ENCODE measurements at regions not wholly inside any gene's neighbourhood (a gene's known extent, or its start where the extent isn't known, plus 50 kb on each side); places are given as distances from the start of the nearest gene placed in this dataset.

DNA sequence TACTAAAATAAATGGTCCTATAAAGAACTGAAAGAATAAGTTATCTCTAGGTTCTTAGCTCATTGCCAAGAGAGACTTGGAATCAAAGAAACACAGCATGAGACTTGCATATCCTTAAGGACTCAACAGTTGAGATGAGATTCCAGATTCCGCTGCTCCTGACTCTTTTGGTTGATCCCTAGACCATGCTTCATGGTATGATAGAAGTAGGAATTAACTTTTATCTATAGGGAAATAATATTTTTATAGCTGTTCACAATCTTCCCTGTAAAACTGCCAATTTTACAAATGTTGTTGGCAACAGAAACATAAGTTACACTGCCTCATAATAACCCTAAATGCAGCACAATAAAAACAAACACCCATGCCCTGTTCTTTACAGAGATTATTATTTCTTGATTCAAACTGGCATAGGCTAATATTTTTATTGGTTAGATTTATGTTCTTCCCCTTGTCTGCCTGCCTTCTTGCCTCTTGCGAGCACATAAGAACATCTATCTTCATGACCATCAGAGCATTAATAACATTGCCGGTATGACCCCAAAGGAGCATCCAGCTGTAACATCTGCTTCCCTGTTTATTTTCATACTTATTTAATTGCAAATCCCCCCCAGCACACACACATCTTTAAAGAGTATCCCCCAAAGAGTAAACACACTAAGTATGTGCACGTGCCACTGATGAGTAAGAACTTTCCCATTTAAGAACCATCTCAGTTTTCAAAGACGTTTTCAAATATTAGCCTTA lies 735.7 kb upstream of the SLC8A1 start:
- DNase-seq (ENCODE audit: low spot score), result no peak
- TF ChIP-seq, protein P1, sequence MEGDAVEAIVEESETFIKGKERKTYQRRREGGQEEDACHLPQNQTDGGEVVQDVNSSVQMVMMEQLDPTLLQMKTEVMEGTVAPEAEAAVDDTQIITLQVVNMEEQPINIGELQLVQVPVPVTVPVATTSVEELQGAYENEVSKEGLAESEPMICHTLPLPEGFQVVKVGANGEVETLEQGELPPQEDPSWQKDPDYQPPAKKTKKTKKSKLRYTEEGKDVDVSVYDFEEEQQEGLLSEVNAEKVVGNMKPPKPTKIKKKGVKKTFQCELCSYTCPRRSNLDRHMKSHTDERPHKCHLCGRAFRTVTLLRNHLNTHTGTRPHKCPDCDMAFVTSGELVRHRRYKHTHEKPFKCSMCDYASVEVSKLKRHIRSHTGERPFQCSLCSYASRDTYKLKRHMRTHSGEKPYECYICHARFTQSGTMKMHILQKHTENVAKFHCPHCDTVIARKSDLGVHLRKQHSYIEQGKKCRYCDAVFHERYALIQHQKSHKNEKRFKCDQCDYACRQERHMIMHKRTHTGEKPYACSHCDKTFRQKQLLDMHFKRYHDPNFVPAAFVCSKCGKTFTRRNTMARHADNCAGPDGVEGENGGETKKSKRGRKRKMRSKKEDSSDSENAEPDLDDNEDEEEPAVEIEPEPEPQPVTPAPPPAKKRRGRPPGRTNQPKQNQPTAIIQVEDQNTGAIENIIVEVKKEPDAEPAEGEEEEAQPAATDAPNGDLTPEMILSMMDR (IDR thresholded peaks at IDR 0.05; ENCODE audit: borderline replicate concordance, control extremely low read depth, extremely low read depth, insufficient read depth, missing control alignments), result no peak
- in situ Hi-C loops (cut with MboI; ENCODE audit: low sequenced_read_pairs, unreplicated experiment), result no loop called here

DNA sequence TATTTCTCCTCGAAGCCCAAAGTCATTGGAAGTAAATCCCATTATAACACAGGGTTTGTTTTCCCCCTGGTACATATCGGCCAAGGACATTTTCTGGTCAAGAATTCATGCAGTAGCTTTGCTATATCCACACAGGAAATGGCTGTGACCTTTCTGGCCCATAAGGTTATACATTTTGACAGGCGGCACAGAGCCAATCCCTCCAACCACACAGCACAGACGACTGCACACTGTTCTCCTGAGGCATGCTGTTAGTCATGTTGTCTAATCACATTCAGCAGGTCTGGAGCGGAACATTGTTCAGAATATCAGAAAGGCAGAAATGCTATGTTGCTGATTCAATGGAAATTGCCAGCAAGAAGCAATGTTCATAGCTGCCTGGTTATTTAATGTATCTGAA lies 742.3 kb upstream of the SLC8A1 start:
- in situ Hi-C loops (cut with MboI; ENCODE audit: low sequenced_read_pairs, unreplicated experiment), result no loop called here
- TF ChIP-seq, protein P1 (IDR thresholded peaks at IDR 0.05; ENCODE audit: borderline replicate concordance, control extremely low read depth, extremely low read depth, insufficient read depth, missing control alignments), result no peak
- DNase-seq (ENCODE audit: low spot score), result no peak

- in situ Hi-C loops (cut with MboI; ENCODE audit: low sequenced_read_pairs, unreplicated experiment), result no loop called here
- no peak for DNase-seq (ENCODE audit: low spot score)
- TF ChIP-seq, protein P1 (IDR thresholded peaks at IDR 0.05; ENCODE audit: borderline replicate concordance, control extremely low read depth, extremely low read depth, insufficient read depth, missing control alignments), result no peak
These were observed 745.9 kb upstream of the SLC8A1 start for GRCh38 chr2:41197781-41198180.

GRCh38 chr2:41199334-41199733 lies 747.4 kb upstream of the SLC8A1 start:
- TF ChIP-seq, protein P1 (IDR thresholded peaks at IDR 0.05; ENCODE audit: borderline replicate concordance, control extremely low read depth, extremely low read depth, insufficient read depth, missing control alignments), result no peak
- in situ Hi-C loops (cut with MboI; ENCODE audit: low sequenced_read_pairs, unreplicated experiment), result no loop called here
- no peak for DNase-seq (ENCODE audit: low spot score)

GRCh38 chr2:41204315-41204714 lies 752.4 kb upstream of the SLC8A1 start:
- TF ChIP-seq, protein P1 (IDR thresholded peaks at IDR 0.05; ENCODE audit: borderline replicate concordance, control extremely low read depth, extremely low read depth, insufficient read depth, missing control alignments), result no peak
- no peak for DNase-seq (ENCODE audit: low spot score)
- in situ Hi-C loops (cut with MboI; ENCODE audit: low sequenced_read_pairs, unreplicated experiment), result no loop called here

DNA sequence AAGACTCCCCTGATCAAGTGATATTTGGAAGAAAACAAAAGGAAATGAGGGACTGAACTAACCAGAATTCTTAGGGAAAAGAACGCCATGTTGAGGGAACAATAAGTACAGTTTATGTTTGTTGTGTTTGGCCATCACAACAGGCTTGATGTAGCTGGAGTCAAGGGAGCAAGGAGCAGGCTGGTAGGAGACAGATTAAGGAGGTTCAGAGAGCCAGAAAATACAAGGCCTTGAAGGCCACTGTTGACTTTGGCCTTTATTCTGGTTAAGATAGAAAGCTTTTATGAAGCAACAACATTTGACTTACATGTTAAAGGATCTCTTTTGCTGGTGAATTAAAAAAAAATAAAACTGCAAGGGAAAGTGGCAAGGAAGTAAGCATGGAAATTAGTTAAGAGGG lies 754.1 kb upstream of the SLC8A1 start:
- no peak for DNase-seq (ENCODE audit: low spot score)
- in situ Hi-C loops (cut with MboI; ENCODE audit: low sequenced_read_pairs, unreplicated experiment), result no loop called here
- TF ChIP-seq, protein P1 (IDR thresholded peaks at IDR 0.05; ENCODE audit: borderline replicate concordance, control extremely low read depth, extremely low read depth, insufficient read depth, missing control alignments), result no peak

Measured in GM13976 (cell line).